ENCODE measurements at regions not wholly inside any gene's neighbourhood (a gene's known extent, or its start where the extent isn't known, plus 50 kb on each side); places are given as distances from the start of the nearest gene placed in this dataset.

DNA sequence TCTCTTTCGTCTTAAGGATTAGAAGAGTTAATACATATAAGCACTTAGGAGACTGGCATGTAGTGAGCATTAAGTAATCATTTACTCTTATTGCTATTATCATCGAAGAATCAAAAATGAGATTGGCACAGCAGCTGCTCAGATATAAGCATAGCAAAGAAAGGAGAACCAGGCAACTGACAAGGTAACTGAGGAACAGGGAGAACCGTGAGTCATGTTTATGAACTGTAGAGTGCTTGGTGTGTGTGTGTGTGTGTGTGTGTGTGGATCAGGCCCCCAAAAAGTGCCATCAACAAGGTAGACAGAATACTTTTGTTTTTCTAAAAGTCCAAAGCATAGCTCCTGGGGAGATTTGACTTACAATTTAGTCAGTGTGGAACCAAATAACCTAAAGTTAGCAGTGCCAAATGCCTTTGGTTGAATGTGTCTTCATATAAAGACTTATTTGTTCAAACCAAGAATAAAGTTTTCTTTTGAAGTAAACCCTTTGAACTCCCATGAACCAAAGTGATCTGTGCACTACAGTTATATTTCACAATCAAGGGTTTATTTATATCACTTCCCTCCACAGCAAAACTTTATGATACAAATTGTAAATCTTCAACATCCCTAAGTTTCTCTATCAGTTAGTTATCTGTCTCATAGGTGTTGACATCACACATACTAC, 660.6 kb downstream of the NYAP2 start:
- TF ChIP-seq, protein P1, sequence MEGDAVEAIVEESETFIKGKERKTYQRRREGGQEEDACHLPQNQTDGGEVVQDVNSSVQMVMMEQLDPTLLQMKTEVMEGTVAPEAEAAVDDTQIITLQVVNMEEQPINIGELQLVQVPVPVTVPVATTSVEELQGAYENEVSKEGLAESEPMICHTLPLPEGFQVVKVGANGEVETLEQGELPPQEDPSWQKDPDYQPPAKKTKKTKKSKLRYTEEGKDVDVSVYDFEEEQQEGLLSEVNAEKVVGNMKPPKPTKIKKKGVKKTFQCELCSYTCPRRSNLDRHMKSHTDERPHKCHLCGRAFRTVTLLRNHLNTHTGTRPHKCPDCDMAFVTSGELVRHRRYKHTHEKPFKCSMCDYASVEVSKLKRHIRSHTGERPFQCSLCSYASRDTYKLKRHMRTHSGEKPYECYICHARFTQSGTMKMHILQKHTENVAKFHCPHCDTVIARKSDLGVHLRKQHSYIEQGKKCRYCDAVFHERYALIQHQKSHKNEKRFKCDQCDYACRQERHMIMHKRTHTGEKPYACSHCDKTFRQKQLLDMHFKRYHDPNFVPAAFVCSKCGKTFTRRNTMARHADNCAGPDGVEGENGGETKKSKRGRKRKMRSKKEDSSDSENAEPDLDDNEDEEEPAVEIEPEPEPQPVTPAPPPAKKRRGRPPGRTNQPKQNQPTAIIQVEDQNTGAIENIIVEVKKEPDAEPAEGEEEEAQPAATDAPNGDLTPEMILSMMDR (IDR thresholded peaks at IDR 0.05; ENCODE audit: low read length, missing control alignments): no peak
- DNase-seq (ENCODE audit: low read depth): no peak
- no peak overlapping the region for H3K4me3 ChIP-seq (replicated peaks; ENCODE audit: low read depth, low read length)

DNA sequence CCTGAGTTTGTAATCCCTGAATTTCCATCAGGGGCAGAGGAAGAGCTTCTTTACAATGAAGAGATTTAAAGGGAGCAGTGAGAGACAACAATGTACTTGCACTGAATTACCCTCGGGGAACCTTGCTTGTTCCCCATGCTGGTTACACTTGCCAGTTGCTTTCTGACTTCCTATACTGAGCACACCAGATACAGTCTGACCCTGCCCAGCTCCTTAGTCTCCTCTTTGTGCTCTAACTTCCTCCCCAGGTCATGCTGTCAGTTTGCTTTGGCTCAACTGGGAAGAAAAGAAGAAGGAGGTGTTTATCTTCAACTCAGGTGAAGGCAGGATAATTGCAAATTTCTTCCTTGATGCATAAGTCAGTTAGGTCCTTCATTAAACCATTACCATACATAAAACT, 658.4 kb downstream of the NYAP2 start:
- TF ChIP-seq, protein P1 (IDR thresholded peaks at IDR 0.05; ENCODE audit: low read length, missing control alignments): no peak
- H3K4me3 ChIP-seq (replicated peaks; ENCODE audit: low read depth, low read length): no peak overlapping the region
- DNase-seq (ENCODE audit: low read depth): no peak

DNA sequence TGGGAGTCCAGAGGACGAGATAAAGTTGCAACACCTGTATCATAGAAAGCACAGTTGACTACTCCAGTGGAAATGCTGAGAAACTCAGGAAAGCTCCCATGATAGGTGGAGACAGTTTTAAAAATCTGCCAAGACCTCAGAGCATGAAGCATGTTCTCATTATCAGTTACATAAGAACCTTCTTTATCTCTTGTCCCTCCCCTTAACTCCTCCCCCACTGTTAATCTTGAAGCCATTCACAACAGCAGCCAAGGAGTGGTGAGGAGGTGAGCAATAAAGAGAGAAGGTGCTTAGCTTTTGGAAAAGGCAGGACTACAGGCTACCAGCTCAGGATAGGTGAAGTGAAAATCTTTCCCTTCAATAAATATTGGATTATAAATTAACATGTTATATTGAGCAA, 657.9 kb downstream of the NYAP2 start:
- no peak for DNase-seq (ENCODE audit: low read depth)
- TF ChIP-seq, protein P1 (IDR thresholded peaks at IDR 0.05; ENCODE audit: low read length, missing control alignments): no peak
- H3K4me3 ChIP-seq (replicated peaks; ENCODE audit: low read depth, low read length): no peak overlapping the region

DNA sequence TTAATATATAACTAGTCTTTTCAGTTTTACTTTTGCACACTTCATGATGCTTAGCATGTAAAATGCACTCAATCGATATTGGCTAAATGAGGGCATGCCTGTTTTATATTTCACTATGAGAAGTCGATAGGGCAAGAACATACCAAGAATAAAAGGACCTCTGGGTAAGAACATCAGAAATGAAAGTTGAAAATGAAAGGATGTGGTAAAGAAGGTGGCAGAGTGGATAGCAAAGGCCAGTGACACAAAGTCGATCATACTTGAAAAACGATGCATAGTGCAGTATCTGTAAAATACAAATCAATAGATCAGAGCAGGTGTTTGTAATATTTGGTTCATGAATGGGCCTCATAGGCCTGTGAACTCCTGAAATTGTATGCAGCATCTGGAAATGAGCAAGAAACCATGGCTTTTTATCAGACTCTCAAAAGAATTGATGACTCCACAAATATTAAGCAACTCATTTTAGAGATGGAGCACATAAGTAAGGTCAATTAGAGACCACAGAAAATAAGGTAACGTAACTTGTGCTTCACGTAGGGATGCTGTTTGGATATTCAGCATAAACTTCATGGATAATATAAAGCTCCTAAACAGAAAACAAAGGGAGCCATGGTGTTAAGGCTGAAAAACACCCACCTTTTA, 653.4 kb downstream of the NYAP2 start:
- no peak for DNase-seq (ENCODE audit: low read depth)
- TF ChIP-seq, protein P1 (IDR thresholded peaks at IDR 0.05; ENCODE audit: low read length, missing control alignments): no peak
- H3K4me3 ChIP-seq (replicated peaks; ENCODE audit: low read depth, low read length): no peak overlapping the region

DNA sequence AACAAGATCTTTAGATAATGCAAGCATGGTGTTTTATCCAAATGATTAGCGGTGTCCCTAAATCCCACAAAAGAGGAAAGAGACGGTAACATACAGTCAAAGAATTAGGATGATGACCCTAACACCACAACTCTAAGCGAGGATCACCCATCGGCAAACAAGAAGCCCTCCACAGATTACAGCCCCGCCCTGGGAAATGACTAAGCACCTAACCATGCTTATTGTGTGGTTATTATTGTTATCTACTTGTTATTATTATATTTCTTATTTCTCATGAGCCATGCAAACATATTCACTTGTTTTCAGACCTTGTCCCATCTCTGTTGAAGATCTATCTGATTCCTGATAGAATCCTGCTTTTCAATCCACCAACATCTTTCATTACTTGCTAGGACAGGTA, 651.3 kb downstream of the NYAP2 start:
- DNase-seq (ENCODE audit: low read depth): peak; percentile 23
- TF ChIP-seq, protein P1 (IDR thresholded peaks at IDR 0.05; ENCODE audit: low read length, missing control alignments): no peak

DNA sequence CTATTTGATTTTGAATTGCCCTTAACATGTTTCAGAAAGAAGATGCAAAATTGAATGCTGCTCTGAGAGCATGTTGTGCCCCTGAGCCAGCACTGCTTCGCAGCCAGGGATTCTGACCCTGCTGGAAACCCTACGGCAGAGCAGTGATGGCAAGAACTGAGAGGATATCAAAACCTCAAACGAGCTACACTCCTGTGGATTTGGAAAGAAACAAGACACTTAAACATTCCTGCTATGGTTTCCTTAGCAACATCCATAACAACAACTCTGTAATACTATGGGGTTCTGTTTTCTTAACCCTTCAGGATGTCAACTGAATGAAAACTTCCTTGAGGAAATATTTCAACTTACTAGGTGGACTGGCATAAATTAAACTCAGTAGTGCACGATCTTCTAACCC, 649.1 kb downstream of the NYAP2 start:
- DNase-seq (ENCODE audit: low read depth): peak; percentile 83
- TF ChIP-seq, protein P1 (IDR thresholded peaks at IDR 0.05; ENCODE audit: low read length, missing control alignments): no peak
- no peak overlapping the region for H3K4me3 ChIP-seq (replicated peaks; ENCODE audit: low read depth, low read length)

More for the DNA sequence above, 651.3 kb downstream of the NYAP2 start:
- no peak overlapping the region for H3K4me3 ChIP-seq (replicated peaks; ENCODE audit: low read depth, low read length)

DNA sequence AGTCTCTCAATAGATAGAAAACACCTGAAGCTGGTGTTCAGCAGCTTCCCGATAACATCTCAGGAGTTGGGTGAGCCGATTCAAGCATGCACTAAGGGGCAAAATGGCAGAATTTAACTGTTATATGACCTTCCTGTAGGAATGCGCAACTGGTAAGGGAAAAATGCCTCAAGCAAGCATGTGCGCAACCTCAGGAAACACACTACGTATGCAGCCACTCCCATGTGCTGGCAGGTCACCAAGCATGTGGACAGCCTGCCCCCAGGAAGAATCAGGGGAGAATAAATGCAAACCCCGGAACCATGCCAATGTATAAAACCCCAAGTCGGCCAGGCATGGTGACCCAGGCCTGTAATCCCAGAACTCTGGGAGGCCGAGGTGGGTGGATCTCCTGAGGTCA, 645.6 kb downstream of the NYAP2 start:
- TF ChIP-seq, protein P1 (IDR thresholded peaks at IDR 0.05; ENCODE audit: low read length, missing control alignments): no peak
- DNase-seq (ENCODE audit: low read depth): no peak
- no peak overlapping the region for H3K4me3 ChIP-seq (replicated peaks; ENCODE audit: low read depth, low read length)

All from fibroblast of pulmonary artery (primary cell).